ENCODE measurements at regions not wholly inside any gene's neighbourhood (a gene's known extent, or its start where the extent isn't known, plus 50 kb on each side); places are given as distances from the start of the nearest gene placed in this dataset.
"Not testable (repeated sequence)": the region's sequence is repeated elsewhere in the genome, so short reads cannot be mapped to it uniquely, and the experiment has no call there.

GRCh38 chr6:1445650-1446330 is 56.4 kb downstream of the FOXF2 start:
- Mint-ChIP-seq H3K9me3 (peaks cover 4% of the 10 kb centered on the region), H3K27ac (no peak overlapping the region), H3K4me3 (no peak overlapping the region), H3K4me1 (no peaks in the 10 kb centered on the region), H3K27me3 (peaks cover 15% of the 10 kb centered on the region), H3K36me3 (no peaks in the 10 kb centered on the region)
- no peak for DNase-seq

GRCh38 chr6:1449896-1450295 is 60.5 kb downstream of the FOXF2 start:
- peaks cover 20% of the 10 kb centered on the region for H3K27me3 Mint-ChIP-seq
- no peaks in the 10 kb centered on the region for H3K4me1 Mint-ChIP-seq
- H3K4me3 Mint-ChIP-seq: no peak overlapping the region

GRCh38 chr6:1453024-1453423 is 63.6 kb downstream of the FOXF2 start:
- H3K36me3 Mint-ChIP-seq: no peaks in the 10 kb centered on the region
- H3K27ac Mint-ChIP-seq: no peak overlapping the region
- H3K9me3 Mint-ChIP-seq: peaks cover 5% of the 10 kb centered on the region
- H3K4me3 Mint-ChIP-seq: no peak overlapping the region
- DNase-seq: no peak
- no peaks in the 10 kb centered on the region for H3K4me1 Mint-ChIP-seq
- H3K27me3 Mint-ChIP-seq: peaks cover 16% of the 10 kb centered on the region

More at GRCh38 chr6:1449896-1450295, 60.5 kb downstream of the FOXF2 start:
- Mint-ChIP-seq H3K9me3 (peaks cover 5% of the 10 kb centered on the region), H3K36me3 (no peaks in the 10 kb centered on the region), H3K27ac (no peak overlapping the region)
- no peak for DNase-seq

GRCh38 chr6:1456816-1457215 is 67.4 kb downstream of the FOXF2 start:
- not testable (repeated sequence) for H3K27ac Mint-ChIP-seq, H3K27me3 Mint-ChIP-seq

GRCh38 chr6:1461207-1461606 is 71.8 kb downstream of the FOXF2 start:
- no peak overlapping the region for H3K4me3 Mint-ChIP-seq
- H3K9me3 Mint-ChIP-seq: no peaks in the 10 kb centered on the region
- no peak overlapping the region for H3K27ac Mint-ChIP-seq
- no peaks in the 10 kb centered on the region for H3K4me1 Mint-ChIP-seq
- H3K27me3 Mint-ChIP-seq: peaks cover 17% of the 10 kb centered on the region
- no peak for DNase-seq
- no peaks in the 10 kb centered on the region for H3K36me3 Mint-ChIP-seq

More at GRCh38 chr6:1456816-1457215, 67.4 kb downstream of the FOXF2 start:
- not testable (repeated sequence) for H3K36me3 Mint-ChIP-seq, H3K4me3 Mint-ChIP-seq, DNase-seq, H3K9me3 Mint-ChIP-seq, H3K4me1 Mint-ChIP-seq

GRCh38 chr6:1461736-1462135 is 72.4 kb downstream of the FOXF2 start:
- Mint-ChIP-seq H3K4me1 (no peaks in the 10 kb centered on the region), H3K4me3 (no peak overlapping the region), H3K36me3 (no peaks in the 10 kb centered on the region), H3K27ac (no peak overlapping the region), H3K9me3 (no peaks in the 10 kb centered on the region), H3K27me3 (peaks cover 17% of the 10 kb centered on the region)
- DNase-seq: no peak

GRCh38 chr6:1463275-1463674 is 73.9 kb downstream of the FOXF2 start:
- Mint-ChIP-seq H3K9me3 (no peaks in the 10 kb centered on the region), H3K36me3 (no peaks in the 10 kb centered on the region), H3K4me1 (peaks cover 2% of the 10 kb centered on the region), H3K27ac (no peak overlapping the region), H3K4me3 (no peak overlapping the region), H3K27me3 (peaks cover 22% of the 10 kb centered on the region)
- no peak for DNase-seq

- no peaks in the 10 kb centered on the region for H3K9me3 Mint-ChIP-seq
- DNase-seq: no peak
- no peaks in the 10 kb centered on the region for H3K36me3 Mint-ChIP-seq
- no peak overlapping the region for H3K27ac Mint-ChIP-seq
- no peak overlapping the region for H3K4me3 Mint-ChIP-seq
- H3K4me1 Mint-ChIP-seq: peaks cover 2% of the 10 kb centered on the region
- H3K27me3 Mint-ChIP-seq: peaks cover 22% of the 10 kb centered on the region
Observed at GRCh38 chr6:1463751-1464426, 74.5 kb downstream of the FOXF2 start.

- Mint-ChIP-seq H3K36me3 (no peaks in the 10 kb centered on the region), H3K4me3 (no peak overlapping the region), H3K4me1 (peaks cover 2% of the 10 kb centered on the region), H3K27me3 (peaks cover 22% of the 10 kb centered on the region), H3K27ac (no peak overlapping the region), H3K9me3 (no peaks in the 10 kb centered on the region)
- DNase-seq: no peak
Observed at GRCh38 chr6:1464781-1465370, 75.5 kb downstream of the FOXF2 start.

- Mint-ChIP-seq H3K27ac (no peak overlapping the region), H3K9me3 (no peaks in the 10 kb centered on the region), H3K36me3 (no peaks in the 10 kb centered on the region), H3K4me1 (peaks cover 6% of the 10 kb centered on the region), H3K4me3 (no peak overlapping the region), H3K27me3 (peaks cover 27% of the 10 kb centered on the region)
- DNase-seq: no peak
Observed at GRCh38 chr6:1468126-1468525, 78.8 kb downstream of the FOXF2 start.

GRCh38 chr6:1470040-1470439 is 80.7 kb downstream of the FOXF2 start:
- H3K4me1 Mint-ChIP-seq: peaks cover 6% of the 10 kb centered on the region
- H3K27ac Mint-ChIP-seq: no peak overlapping the region
- H3K36me3 Mint-ChIP-seq: no peaks in the 10 kb centered on the region
- no peak overlapping the region for H3K4me3 Mint-ChIP-seq
- no peaks in the 10 kb centered on the region for H3K9me3 Mint-ChIP-seq
- peak; percentile 4 for DNase-seq
- H3K27me3 Mint-ChIP-seq: peaks cover 17% of the 10 kb centered on the region

GRCh38 chr6:1472643-1473042 is 83.3 kb downstream of the FOXF2 start:
- no peak for DNase-seq
- H3K36me3 Mint-ChIP-seq: no peaks in the 10 kb centered on the region
- H3K27me3 Mint-ChIP-seq: peaks cover 14% of the 10 kb centered on the region
- H3K9me3 Mint-ChIP-seq: no peaks in the 10 kb centered on the region
- H3K4me1 Mint-ChIP-seq: peaks cover 6% of the 10 kb centered on the region
- no peak overlapping the region for H3K4me3 Mint-ChIP-seq
- no peak overlapping the region for H3K27ac Mint-ChIP-seq

- no peak for DNase-seq
- H3K4me1 Mint-ChIP-seq: peaks cover 6% of the 10 kb centered on the region
- no peak overlapping the region for H3K27ac Mint-ChIP-seq
- H3K4me3 Mint-ChIP-seq: no peak overlapping the region
- no peaks in the 10 kb centered on the region for H3K36me3 Mint-ChIP-seq
- peaks cover 10% of the 10 kb centered on the region for H3K27me3 Mint-ChIP-seq
- no peaks in the 10 kb centered on the region for H3K9me3 Mint-ChIP-seq
Observed at GRCh38 chr6:1473166-1473565, 83.8 kb downstream of the FOXF2 start.

- H3K27ac Mint-ChIP-seq: no peak overlapping the region
- peaks cover 4% of the 10 kb centered on the region for H3K4me1 Mint-ChIP-seq
- H3K4me3 Mint-ChIP-seq: no peak overlapping the region
- no peaks in the 10 kb centered on the region for H3K36me3 Mint-ChIP-seq
- no peak for DNase-seq
- no peaks in the 10 kb centered on the region for H3K9me3 Mint-ChIP-seq
- H3K27me3 Mint-ChIP-seq: peaks cover 9% of the 10 kb centered on the region
Observed at GRCh38 chr6:1473598-1473997, 84.2 kb downstream of the FOXF2 start.

- H3K36me3 Mint-ChIP-seq: no peaks in the 10 kb centered on the region
- H3K9me3 Mint-ChIP-seq: no peaks in the 10 kb centered on the region
- H3K27me3 Mint-ChIP-seq: peaks cover 9% of the 10 kb centered on the region
- no peak for DNase-seq
- peaks cover 4% of the 10 kb centered on the region for H3K4me1 Mint-ChIP-seq
- no peak overlapping the region for H3K27ac Mint-ChIP-seq
- H3K4me3 Mint-ChIP-seq: no peak overlapping the region
Observed at GRCh38 chr6:1474205-1474604, 84.8 kb downstream of the FOXF2 start.

GRCh38 chr6:1475174-1475573 is 85.8 kb downstream of the FOXF2 start:
- no peak for DNase-seq
- Mint-ChIP-seq H3K9me3 (no peaks in the 10 kb centered on the region), H3K4me3 (no peak overlapping the region), H3K36me3 (no peaks in the 10 kb centered on the region), H3K27ac (no peak overlapping the region), H3K4me1 (peaks cover 3% of the 10 kb centered on the region), H3K27me3 (peaks cover 9% of the 10 kb centered on the region)
